Pulmonary artery endothelial cell (primary cell): ENCODE measurements at regions not wholly inside any gene's neighbourhood (a gene's known extent, or its start where the extent isn't known, plus 50 kb on each side); places are given as distances from the start of the nearest gene placed in this dataset.
A peak's percentile ranks its signal among the peaks of the same experiment; 100 is the strongest.

Experiments used
- DNase-seq: peaks from one replicate; pipeline ENCODE4 v3.0.0-alpha.2; 2011; ENCODE audit warnings: low read depth, low spot score

DNA sequence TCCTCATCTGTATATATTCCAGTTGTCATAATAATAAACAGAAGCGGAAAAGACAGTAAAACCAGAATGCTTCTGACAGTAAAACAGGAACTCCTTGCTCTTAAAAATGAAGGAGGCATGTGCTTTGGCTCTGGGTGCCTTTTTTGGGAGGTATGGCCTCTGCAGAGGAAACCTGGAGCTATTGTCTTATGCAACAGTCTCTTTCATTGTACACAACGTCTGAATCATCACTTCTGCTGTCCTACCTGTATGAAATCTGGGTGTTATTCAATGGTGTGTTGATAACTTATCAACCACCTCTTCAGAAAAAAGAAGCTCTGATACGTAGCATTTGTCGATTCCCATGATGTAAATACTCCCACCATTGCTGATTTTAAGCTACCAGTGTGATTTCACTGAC is 64.8 kb downstream of the CDCA7 start:
- DNase-seq = no peak

DNA sequence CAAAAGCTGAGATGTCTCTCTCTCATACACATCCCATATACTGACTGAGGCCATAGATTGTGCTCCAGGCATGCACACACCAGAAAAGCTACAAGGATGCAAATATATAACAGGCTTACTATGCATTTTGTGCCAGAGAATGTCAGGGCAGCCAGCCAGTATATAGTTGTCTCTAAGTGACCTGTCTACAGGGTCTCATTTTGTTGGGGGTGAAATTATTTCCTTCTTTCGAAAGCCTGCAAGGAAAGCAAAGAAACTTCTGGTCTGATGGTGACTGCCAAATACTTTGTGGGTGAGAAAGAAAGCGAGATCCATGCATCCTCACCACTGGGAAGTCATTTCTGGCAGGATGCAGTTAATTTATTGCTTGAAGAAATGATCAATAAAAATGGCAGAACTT is 70.2 kb downstream of the CDCA7 start:
- DNase-seq = no peak

DNA sequence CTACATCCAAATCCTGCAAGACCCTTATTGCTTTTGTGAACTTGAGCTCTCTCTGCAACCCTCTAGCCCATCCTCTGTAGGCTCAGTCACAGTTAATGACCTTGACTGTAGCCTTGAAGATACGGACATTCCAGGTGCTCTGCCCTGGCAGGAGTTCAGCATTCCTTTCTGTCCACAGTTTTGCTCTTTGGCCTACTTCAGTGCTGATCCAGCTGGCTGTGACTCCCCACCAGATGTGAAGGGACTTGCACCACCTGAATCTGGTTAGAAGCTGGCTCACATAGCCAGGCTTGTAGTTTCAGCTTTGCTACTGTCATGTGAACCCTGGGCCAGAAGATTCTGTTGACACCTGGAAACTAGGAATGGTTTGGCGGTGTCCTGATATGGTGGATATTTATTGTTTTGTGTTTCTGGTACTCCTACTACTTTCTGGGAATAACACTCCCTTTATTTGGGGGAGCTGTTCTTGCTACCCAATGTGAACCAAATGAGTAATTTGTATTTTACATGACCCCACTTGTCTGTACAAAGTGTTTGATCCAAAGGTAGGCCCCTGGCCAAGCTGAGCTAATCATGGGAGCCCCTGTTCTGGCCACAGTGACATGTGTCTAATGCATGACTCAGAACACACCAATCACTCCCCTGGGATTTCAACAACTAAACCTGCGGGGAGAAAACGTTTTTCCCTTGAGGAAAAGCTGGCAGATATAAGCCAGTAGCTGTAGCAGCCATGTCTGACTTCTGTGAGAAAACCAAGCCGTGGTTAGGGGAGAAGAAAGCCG is 73.4 kb downstream of the CDCA7 start:
- DNase-seq = no peak

DNA sequence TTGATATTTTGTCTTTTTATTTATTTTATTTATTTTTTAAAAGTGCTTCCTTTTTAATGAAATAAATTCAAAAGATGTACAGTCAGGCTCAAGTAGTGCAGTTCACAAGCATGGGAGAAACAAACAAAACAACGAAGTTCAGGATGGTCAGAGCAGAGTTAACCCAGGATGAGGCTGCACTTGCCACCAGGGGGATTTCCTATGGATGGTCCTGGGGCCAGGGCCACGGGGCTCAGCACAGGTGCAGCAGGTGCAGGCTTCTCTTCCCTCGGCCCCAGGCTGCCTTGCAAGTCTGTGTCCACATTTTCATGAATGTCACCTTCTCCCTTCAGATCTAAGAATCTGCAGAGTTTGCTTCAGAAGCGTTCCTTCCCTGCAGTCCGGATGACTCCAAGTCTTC is 76.5 kb downstream of the CDCA7 start:
- no peak for DNase-seq

DNA sequence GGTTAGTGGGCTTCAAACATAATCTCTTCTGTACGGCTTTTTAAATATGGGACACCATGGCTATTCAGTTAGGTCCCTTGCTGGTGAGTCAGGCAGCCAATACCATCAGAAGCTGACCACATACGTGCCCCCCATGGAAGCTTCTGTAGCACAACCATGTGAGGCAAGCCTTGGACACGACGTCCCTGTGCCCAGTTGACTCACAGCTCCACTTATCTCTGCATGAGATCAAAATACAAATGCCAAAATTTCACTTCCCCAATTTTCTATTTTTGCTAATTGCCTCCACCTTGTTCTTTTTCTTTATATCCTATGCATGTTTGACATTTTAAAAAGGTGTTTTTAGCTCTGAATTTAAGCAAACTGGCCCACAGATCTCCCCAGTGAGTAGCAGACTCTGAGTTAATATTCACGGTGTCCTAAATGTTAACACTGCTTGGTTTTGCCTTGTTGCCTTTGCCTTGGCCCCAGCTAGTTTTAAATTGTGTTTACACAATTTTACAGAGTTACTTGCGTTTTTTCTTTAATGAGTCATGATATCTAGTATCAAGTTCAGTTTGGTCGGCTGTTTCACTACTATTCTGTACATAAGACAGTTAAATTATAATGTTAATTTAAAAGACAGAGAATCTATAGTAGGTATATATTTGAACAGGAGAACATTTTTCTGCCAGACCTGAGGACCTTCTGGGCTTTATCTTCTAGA is 77.5 kb downstream of the CDCA7 start:
- no peak for DNase-seq

DNA sequence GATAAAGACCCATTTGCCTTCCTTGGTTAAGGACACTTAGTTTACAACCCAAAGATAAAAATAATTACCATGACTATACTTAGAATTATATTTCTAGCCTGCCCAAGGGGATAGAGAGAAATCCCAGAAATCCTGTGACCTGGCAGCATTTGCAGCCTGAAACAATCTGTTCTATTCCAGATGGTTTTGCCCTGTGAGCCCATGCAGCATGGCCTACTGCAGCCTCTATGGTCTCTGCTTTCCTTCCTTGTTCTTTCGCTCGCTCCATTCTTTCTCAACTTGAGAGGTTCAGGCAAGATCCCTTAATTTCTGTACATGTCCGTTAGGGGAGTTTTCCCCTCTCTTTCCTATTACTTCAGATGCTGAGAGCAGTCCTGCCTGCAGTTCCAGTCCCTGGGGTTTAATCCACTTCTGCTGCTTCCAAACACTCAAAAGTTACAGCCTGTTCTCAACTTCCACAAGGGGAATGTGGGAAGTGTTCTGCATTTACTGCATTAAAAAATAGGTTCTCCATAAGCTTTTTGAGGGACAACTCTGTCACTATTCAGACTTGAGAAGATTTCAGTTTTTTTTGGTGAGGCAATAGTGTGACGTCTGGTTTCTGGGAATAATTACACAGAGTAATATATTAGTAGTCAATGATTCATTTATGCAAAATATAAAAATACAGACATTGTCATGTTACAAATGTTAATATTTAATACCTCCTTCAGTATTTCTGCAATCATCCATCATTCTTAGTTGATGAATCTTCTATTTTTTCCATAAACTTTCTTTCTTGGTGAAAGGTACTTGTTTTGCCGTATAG is 80.3 kb downstream of the CDCA7 start:
- DNase-seq = no peak

DNA sequence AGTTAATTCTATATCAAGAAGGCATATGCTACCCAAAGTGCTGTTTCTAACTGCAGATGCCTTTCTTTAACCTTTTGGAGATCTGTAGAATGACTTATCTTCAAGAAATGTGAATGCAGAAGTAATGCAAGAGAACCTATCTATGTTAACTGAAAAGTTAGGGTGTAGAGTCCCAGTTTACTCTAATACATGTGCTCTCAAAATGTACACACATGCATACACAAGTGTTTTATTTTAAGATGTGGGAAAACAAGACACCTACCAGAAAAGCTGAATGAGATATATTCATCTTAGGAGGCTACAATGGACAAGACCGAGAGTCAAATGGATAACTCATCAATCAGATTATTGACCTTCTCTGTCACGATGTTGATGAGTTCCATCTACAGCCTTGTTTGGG is 80.9 kb downstream of the CDCA7 start:
- DNase-seq = no peak

DNA sequence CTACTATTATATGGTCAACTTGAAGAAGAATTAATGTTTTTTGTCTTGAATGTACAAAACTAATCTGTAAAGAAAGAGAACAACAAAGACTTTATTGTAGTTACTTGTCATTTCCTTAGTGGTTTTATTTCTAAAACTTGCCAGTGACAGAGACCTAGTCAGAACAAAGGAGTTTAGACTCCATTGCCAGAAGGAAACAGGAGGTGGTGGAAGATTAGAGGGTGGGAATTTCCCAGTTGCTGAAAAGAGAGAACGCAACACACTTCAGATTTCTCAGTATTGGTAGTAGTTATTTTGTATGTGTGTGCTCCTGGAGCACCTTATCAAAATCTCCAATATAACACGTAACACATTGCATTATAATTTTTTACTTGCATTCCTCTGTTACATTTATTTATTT is 81.4 kb downstream of the CDCA7 start:
- DNase-seq = peak; percentile 36

DNA sequence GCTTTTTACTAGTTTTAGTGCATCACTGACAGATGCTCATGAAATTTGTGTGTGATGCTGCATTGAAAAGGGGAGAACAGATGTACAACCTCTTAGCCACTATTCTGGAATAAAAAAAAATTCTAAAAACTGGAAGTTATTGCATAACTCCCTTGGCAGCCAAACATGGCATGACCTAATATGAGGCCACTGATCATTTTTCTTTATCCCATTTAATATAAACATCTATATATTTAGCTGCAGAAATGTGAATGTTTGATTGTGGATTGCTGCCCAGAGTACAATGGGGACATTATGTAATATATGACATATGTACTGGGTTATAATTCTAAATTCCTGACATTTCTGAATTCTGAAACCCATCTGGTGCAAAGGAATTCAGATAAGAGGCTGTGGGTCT is 86.5 kb downstream of the CDCA7 start:
- DNase-seq = no peak

DNA sequence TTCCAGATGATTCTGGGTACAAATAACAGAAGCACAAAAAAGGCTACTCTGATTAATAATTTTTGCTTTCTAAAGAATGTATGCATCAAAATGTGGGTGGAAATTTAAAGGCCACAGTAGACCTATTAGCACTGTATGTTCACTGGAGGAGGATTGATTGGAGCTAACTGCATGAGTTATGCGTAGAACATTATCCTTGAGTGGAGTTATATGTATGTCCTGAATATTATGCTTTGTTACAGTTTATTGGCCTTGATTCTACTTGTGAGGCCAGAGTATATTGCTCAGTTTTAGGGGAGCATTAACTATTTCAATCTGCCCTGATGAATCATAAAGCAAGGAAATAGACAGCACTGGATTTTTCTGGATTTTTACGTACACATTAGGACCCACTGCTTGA is 87.9 kb downstream of the CDCA7 start:
- no peak for DNase-seq

DNA sequence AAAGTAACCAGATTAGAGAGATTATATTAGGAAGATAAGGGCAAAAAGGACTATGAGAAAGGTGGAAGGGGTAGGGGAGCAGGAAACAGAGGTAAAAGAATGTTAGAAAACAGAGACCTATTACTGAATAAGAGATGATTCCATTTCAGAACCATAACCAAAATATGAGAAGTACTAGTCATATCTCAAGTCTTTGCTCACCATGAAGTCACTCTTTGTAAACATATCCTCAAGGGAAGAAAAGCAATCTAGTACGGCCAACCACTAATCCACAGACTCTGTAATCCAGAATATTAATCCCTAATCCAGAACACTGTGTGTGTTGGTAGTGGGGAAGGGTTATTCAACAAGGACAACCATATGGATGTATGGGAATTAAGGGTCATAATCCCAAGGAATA is 92.0 kb downstream of the CDCA7 start:
- no peak for DNase-seq

DNA sequence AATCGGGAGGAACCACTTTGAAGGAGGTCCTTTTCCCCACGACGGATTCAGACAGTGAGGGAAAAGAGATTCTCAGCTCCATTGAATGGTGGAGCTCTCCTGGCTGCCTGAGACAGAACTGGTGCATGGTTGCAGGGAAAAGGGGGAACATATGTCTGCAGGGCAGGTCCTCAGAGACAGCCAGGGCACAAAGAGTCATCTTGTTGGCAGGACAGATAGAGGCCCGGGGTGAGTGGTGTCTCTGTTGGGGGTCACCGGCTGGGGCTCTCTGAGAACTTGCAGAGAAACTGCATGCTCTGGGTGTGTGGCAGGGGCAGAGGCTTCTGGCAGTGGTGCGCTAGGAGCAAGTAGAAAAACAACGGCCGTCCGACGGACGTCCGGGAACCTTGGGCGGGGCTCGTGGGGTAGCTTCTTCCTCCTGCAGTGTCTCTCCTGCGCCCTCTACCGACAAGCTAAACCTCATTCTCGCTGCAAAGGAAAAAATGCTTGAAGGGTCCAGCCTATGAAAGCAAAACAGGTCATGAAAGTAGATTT is 94.3 kb downstream of the CDCA7 start:
- DNase-seq = peak; percentile 13

DNA sequence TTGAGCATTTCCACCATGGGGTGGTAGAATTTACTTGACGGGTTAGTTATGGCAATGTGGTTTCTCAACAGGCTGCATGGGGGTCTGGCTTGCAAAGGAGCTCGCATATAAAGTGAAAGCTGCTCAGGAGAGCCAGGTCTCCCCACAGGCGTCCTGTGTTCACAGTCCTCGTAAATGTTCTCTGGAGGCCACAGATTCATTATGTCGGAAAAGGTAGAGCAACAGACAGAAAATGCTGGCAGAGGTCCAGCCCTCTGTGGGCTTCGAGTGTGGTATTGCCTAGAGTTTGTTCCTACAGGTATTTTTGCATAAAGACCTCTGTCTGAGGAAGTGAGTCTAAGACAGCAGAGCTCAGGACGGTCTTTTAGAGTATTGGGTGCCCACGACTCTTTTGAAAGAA is 96.4 kb downstream of the CDCA7 start:
- DNase-seq = no peak

DNA sequence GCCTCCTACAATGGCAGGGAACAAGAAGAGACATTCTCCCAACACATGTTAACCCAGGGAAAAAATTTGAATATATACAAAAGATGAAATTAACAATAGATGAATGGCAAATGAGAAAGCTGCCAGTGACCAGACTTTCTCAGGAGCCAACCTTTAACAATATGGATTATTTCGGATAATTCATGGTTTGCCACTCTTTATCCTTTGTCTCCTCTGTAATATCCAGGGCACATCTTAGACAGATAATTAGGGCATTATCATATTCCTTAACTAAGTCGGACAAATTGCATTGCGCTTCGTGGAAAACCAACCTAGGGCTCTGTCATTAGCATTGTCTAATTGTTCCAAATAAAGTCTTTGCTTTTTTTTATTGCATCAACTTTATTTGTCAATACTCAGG is 97.3 kb downstream of the CDCA7 start:
- no peak for DNase-seq

DNA sequence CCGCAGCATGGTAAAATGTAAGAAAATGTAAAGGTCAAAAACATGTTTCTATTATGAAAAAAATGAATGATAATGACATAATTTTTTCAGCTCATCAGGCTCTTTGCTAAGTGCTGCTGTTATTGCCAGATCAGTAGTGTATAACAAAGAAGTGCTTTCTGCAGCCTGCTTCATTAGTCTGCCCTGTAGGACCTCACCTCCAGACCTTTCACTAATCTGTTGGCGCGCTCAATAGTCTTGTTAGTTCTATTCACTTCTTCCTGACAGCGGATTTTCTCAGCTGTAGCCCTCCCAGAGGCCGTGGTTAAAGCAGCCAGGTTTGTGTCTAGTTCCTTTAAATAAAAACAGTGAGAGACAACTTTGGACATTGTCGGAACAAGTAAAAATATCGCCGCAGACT is 97.7 kb downstream of the CDCA7 start:
- no peak for DNase-seq

DNA sequence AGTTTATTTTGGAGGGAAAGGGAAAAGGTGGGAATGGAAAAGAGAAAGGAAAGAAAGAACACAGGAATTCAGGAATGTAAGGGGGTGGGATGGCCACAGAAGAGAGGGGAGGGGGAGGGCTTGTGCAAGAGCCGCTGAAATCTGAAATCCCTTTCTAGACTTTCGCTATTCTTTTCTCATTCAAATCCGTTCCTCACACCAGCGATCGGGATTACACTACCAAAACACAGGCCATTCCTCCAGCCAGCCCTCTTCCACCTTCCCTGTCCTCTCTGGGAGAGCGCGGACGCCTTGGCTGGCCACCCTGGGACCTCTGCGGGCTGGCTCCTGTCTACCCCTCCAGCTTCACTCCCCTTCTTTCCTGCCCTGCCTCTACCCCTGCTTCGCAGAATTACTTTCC is 102.3 kb downstream of the CDCA7 start:
- DNase-seq = no peak

DNA sequence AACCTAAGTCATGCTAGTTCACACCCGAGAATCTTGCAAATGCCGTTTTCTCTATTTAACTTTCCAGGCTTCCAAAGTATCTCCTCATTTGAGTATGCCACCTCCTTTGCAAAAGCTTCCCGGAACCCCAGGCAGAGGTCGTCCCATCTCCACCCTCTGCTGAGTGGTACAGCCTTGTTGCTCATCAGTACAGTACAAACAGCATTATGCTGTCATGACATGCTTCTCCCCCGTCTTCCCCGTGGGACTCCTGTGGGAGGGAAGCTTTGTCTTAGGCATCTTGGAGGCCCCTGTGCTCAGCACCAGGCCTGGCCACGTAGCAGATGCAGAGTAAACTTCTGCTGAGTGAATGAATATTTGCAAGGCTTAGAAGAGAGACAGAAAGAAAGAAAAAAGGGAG is 102.7 kb downstream of the CDCA7 start:
- DNase-seq = no peak

DNA sequence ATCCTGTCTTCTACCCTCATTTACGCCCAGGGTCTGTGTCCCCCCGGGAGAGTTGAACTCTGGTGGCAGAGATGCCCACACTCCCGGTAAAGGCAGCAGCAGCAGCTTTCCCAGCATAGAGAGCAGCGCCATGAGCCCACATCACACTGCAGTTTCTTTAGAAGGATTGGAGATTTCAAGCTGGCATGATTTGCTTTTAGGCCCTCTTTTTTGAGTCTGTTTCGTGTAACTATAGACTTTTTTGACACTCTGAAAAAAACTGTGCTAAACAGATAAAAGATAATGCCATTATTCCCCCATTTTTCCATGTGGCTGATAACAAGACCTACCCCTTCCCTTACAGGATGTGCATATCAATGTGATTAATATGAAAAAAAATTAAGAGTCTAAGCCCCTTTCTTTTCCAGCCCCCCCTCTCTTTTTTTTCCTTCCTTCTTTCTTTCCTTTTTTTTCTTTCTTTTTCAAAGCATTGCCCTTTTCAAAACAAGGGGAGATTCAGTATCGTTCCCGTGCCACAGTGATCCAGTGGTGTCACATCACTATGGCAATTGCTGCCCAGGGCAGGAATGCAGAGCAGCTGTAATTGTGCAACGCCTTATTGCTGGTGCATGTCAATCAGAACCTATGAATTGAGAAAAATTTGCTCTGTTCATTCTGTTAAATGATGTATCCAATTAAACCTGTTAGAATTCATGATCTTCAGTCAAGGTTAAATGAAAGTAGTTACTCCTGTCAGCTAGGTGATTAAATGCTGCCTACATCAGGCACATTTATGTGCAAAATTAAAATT is 104.5 kb downstream of the CDCA7 start:
- no peak for DNase-seq

DNA sequence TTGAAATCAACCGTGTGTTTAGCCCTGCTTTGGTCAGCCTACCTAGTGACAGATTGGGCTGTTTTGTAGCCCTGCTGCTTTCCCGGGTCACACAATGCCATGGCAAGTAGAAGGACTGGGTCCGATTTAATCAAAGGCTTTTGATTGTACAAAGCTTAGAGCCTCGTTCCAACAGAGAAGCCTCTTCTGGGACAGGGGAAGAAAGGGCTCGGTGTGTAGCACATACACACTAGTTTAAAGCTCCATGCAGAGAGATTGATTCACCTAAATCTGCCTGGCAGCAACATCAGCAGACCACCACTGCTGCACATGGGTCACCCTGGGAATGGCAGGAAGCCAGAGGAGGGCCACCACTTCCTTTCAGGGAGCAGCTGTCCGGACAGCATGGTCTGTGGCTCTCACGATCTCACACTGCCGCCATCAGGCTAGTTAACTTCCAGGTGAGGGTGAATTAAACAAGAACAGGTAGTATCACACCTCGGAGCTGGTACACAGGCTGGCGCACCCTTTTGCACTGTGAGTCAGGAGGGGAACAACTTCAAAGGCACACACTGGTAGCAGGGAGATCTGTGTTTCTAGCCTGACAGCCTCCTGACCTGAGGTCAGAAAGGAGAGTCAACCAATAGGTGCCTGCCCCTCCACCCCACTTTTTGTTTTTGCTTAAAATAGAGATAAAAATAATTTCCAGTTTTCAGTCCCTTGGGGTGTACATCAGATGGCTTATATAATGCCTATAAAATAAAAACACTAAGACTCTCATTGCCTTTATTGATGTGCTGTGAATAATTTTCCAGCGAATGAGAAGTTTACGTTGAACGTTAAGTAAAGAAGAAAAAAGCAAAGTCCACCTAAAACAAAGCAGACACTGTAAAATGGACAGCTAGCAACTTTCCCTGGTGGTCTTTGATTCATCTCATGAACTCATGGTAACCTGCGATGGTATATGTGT is 108.5 kb downstream of the CDCA7 start:
- no peak for DNase-seq

DNA sequence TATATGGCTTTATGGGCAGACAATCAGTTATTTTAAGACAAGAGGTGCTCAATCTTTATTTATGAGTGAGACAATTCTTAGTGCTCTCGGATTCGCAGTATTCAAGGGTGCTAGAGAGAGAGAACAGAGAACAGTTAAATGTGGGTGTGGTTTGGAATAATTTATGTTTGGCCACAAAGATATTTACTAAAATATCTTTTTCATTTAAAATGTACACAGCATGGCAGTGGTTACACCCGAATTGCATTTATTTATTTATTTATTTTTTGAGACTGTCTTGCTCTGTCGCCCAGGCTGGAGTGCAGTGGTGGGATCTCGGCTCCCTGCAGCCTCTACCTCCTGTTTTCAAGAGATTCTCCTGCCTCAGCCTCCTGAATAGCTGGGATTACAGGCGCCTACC is 109.2 kb downstream of the CDCA7 start:
- DNase-seq = no peak
